HG03103 (cell line): ENCODE measurements at regions not wholly inside any gene's neighbourhood (a gene's known extent, or its start where the extent isn't known, plus 50 kb on each side); places are given as distances from the start of the nearest gene placed in this dataset.
"Not testable (repeated sequence)": the region's sequence is repeated elsewhere in the genome, so short reads cannot be mapped to it uniquely, and the experiment has no call there.

ENCODE experiments used
- ATAC-seq: cut with Tn5 transposase; IDR thresholded peaks from one replicate; pipeline ENCODE4 v1.9.1; 2021; ENCODE audit warnings: low read depth; ENCODE audit not compliant: unreplicated experiment

DNA sequence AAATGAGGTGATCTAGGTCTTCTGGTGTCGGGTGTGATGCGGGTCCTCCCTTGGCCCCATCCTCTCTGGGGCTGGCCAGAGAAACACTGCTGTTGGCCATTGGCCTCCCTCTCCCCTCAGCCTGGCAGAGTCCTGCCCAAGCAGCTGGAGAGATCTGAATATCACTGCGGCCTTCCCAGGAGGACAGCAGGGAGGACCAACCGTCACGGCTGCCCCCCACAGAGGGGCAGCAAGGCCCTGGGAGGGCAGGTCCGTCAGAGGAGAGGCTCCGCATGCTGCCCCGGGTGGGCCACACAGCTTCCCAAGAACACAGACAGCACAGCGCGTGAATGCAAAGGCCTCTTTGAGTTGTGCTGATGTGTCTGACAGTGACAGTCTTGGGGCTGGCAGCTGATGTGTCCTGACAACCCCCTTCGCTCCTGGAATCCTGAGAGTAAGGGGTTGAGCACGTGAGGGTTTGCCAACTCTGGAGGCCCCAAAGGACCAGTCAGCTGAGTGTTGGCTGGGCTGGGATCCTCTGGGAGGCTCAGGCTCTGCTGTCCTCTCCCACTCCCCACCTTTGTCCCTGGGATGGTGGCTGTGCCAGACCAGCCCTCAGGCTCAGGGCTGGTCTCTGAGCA lies 132.5 kb upstream of the UNC5B start:
- no peak for ATAC-seq

DNA sequence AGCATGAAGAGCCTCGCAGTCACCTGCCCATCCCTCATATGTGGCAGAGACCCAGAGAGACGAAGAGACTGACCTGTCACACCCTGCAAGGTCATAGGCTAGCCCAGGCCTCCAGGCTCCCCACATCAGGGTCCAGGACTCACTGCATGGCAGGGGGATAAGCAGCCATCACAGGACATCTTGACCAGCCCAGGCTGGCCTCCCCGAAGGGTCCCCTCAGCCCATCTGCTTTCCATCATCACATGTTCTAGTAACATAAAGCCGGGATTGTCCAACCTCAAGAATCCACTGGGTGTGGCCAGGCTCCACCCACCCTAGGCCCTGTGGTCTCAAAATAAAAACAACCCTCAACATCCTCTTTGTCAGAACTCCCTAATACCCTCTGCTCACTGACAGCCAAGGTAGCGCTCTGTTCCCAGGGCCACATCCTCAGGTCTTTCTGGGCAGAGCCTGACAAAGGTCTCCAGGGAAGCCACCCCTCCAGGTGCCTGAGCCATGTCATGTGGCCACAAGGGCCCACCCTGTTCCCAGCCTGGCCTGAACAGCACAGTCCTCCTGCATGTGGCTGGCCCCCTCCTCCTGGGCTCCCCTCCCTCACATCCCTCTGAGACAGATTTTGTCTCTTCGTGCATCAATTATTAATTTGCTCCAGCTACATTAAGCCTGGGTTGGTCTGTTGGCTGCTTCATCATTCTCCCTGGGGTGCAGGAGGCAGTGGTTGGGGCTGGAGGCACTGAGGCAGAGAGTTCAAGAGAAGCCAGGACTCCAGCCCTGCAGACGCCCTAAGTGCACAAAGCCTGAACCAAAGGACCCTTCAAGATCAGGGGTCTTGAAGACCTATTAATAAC lies 131.8 kb upstream of the UNC5B start:
- ATAC-seq, result no peak

GRCh38 chr10:71081229-71081560 lies 131.2 kb upstream of the UNC5B start:
- ATAC-seq, result no peak

DNA sequence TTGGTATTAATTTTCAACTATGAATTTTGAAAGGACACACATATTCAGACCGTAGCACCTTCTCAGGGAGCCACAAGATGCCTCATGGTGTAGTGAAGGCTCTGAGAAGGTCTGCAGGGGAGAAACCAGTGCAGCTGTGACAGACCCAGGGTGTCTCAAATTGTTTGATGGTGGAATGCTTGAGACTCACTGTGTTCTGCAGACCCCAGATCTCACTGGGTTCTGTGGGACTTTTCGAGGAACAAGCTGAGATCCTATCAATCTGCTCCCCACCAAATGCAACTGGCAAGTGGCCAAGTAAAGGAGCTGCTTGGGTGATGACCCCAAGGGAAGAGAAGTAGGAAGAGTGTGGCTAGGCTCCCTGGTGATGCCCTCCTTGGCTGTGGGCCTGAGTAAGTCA lies 130.5 kb upstream of the UNC5B start:
- no peak for ATAC-seq

DNA sequence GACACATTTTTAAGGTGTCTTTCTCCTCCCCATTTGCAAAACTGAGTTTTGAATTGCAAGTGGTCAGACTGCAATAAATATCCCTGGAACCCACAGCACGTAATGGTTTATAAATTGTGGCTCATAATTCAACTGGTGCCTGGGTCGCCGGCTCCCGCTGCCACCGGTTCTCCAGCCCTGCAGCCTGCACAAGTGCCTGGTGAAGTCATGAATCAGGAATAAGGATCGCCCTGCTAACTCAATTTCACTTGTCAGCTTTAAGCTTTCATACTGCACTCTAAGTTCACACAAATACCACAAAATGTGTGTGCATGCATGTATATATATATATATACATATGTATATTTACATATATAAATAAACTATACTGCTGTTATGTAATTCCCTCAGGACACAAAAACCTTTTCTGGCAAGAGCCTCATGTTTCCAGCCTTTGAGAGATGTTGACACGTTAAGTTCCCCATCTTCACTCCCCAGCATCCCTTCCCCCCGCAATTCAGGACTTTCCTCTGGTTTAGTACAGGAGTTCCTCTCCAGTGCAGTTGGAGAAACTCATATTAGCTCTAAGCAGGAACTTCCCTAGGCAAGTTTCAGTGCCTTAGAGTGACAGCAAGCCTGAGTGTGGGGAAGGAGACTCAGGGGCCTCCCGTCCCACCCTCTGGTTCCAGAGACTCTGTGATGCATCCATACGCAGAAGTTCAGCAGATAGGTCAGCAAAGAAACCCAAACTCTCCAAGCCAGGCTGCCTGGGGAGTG lies 129.2 kb upstream of the UNC5B start:
- ATAC-seq, result no peak

- ATAC-seq, result no peak
Observed at GRCh38 chr10:71083716-71083975, 128.7 kb upstream of the UNC5B start.

- ATAC-seq, result no peak
Observed at GRCh38 chr10:71084061-71084817, 128.1 kb upstream of the UNC5B start.

- ATAC-seq, result no peak
Observed at GRCh38 chr10:71084818-71085126, 127.6 kb upstream of the UNC5B start.

DNA sequence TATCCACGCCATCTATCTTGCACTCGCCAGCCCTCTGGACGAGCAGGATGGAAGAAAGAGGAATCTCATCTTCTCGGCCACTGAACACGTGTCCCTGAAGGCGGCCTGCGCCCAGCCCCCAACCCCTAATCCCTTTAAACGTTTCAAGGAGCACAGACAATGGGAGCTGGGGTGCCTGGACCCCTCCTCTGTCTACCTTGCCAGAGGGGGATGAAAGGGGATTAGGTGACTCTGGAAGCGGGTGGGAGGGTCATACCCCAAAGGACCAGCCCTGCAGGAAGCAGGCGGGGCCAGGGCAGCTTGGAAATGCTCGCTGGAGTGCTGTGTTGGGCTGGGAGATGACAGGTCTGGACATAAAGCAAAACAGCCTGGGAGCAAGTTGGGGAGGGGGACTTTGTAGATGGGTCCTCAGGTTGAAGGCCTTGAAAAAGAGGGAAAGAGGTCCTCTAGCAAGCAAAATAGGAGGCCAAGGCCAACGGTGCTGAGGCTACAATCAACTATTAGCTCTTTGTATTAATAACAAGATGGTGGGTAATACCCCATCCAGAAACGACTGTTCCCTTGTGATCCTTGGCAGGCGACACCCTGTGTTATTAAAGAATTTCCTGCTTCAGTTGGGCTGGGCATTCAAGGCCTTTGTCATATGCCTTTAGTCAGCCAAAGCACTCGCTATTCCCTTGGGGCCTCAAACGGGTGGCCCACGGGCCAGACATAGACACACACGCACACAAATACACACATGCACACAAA lies 126.5 kb upstream of the UNC5B start:
- no peak for ATAC-seq

GRCh38 chr10:71086439-71087080 lies 125.8 kb upstream of the UNC5B start:
- ATAC-seq, result no peak

GRCh38 chr10:71087622-71088021 lies 124.7 kb upstream of the UNC5B start:
- ATAC-seq, result no peak

GRCh38 chr10:71088054-71088453 lies 124.3 kb upstream of the UNC5B start:
- no peak for ATAC-seq

DNA sequence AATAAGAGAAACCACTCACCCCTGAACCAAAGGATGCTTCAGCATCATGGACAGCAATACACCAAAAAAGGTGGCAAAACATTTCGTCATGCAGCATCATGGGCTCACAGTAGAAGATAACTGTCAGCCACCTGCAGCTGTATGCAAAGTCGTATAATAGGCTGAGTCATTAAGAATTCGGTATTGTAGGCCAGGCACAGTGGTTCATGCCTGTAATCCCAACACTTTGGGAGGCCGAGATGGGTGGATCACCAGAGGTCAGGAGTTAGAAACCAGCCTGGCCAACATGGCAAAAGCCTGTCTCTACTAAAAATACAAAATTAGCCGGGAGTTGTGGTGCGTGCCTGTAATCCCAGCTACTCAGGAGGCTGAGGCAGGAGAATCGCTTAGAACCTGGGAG lies 123.8 kb upstream of the UNC5B start:
- ATAC-seq, result not testable (repeated sequence)

GRCh38 chr10:71089162-71089561 lies 123.2 kb upstream of the UNC5B start:
- ATAC-seq, result no peak

DNA sequence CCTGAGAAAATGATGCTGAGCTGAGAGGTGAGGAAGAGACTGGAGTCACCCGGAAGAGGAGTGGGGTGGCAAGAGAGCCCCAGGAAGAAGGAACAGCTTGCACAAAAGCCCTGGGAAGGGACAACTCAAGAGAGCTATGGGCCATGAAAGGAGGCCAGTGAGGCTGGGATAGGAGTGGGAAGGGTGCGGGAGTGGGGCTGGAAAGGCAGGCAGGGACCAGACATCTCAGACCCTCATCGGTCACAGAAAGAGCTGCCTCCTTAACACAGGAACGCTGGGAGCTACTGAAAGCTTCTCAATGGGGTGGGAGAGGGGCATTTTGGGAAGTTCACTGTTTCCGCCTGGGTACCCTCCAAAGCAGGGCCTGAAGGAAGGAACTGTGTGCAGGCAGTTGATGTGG lies 122.0 kb upstream of the UNC5B start:
- no peak for ATAC-seq

GRCh38 chr10:71090801-71091200 lies 121.6 kb upstream of the UNC5B start:
- ATAC-seq, result no peak

- no peak for ATAC-seq
Observed at GRCh38 chr10:71092812-71093401, 119.5 kb upstream of the UNC5B start.

DNA sequence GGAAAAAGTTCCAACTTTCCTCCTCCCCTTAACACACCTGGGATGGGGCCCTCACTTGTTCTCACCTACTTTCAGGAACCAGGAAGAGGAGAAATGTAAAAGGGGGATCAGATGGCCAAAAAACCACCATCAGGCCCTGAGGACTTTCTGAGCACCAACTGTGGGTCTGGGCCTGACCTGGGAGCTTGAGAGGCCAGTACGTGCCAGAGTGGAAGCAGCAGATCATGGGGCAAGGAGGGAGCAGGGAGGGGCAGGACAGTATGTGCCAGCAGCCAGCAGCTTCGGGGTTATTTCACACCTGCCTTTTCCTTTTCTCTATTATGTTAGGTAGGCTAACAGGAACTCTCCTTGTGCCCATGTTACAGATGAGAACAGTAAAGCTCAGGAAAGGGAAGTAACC lies 118.8 kb upstream of the UNC5B start:
- ATAC-seq, result no peak

- ATAC-seq, result no peak
Observed at GRCh38 chr10:71094712-71095390, 117.5 kb upstream of the UNC5B start.
